ENCODE measurements at regions not wholly inside any gene's neighbourhood (a gene's known extent, or its start where the extent isn't known, plus 50 kb on each side); places are given as distances from the start of the nearest gene placed in this dataset.

GRCh38 chr3:150069633-150070032 lies 98.9 kb upstream of the PFN2 start:
- TF ChIP-seq SIN3A (IDR thresholded peaks at IDR 0.05; ENCODE audit: borderline replicate concordance, insufficient read depth, low read length) (no peak), TAF1 (IDR thresholded peaks at IDR 0.05; ENCODE audit: borderline replicate concordance, insufficient read depth, low read length) (no peak), POLR2AphosphoS5 (IDR thresholded peaks at IDR 0.05; ENCODE audit: low read depth, low read length) (no peak), REST (IDR thresholded peaks at IDR 0.05; ENCODE audit: insufficient read depth in 1 of 2, low read depth in 2 of 2, low read length in 2 of 2) (no peak)

Data from PFSK-1 (cell line).